WI38 (cell line): ENCODE measurements at regions not wholly inside any gene's neighbourhood (a gene's known extent, or its start where the extent isn't known, plus 50 kb on each side); places are given as distances from the start of the nearest gene placed in this dataset.

Source experiments
- H3K4me3 ChIP-seq: 2 replicates; pipeline ENCODE4 v1.5.1; 2011; ENCODE audit warnings: low read depth, mild to moderate bottlenecking, control low read depth, low read length
- TF ChIP-seq, protein P1 (sequence below): IDR thresholded peaks from 2 replicates; pipeline ENCODE4 v1.5.1; 2012; ENCODE audit warnings: low read depth, mild to moderate bottlenecking, control low read depth, low read length

- no peak overlapping the region for H3K4me3 ChIP-seq
- TF ChIP-seq, protein P1, sequence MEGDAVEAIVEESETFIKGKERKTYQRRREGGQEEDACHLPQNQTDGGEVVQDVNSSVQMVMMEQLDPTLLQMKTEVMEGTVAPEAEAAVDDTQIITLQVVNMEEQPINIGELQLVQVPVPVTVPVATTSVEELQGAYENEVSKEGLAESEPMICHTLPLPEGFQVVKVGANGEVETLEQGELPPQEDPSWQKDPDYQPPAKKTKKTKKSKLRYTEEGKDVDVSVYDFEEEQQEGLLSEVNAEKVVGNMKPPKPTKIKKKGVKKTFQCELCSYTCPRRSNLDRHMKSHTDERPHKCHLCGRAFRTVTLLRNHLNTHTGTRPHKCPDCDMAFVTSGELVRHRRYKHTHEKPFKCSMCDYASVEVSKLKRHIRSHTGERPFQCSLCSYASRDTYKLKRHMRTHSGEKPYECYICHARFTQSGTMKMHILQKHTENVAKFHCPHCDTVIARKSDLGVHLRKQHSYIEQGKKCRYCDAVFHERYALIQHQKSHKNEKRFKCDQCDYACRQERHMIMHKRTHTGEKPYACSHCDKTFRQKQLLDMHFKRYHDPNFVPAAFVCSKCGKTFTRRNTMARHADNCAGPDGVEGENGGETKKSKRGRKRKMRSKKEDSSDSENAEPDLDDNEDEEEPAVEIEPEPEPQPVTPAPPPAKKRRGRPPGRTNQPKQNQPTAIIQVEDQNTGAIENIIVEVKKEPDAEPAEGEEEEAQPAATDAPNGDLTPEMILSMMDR = no peak
Measured at GRCh38 chr22:49349841-49350381, 477.8 kb downstream of the BRD1 start.

DNA sequence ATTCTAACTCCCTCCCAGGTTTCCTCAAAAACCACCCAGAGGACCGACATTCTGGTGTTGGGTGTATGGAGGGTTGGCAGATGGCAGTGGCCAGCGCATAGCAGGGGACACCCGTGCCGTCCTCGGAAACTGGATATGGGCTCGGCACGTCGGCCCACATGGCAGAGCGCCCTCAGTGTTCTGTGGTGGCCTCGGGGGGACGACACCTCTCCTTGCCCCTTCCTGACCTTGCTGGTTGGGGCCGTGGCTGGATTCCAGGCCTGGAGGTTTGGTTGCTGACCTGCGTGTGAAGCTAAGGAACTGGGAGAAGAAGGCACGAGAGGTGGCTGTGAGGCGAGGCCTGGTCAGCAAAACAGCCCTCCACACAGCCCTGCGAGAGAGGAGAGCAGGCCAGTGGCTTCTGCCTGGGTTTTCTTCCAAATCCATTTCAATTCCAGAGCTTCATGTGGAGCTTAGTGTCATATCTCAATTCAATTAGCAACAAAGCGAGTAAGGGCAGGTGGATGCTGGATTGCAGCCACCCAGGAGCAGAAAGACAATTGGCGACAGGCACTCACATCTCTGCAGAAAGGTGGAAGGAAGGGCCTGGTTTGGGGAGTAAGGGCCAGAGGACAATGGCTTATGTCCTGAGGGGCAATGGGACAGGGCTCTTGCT lies 478.4 kb downstream of the BRD1 start:
- TF ChIP-seq, protein P1 = no peak

DNA sequence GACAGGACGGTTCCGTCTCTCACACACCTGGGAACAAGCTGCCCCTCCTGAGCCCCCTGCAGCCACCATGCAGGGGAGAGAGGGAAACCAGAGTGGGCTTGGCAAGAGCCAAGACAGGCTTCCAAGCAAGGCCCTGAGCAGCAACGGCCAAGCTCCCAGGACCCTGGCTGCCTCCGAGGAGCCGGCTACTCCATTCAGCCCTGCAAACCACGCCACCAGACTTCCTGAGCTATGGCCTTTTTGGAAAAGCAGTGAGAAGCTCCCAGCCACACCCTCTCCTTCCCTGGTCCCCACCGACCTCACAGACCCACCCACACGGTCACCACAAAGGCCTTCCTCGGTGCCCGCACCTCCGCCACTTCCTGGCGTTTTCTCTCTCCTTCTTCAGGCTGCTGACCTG lies 479.0 kb downstream of the BRD1 start:
- TF ChIP-seq, protein P1 = no peak
- no peak overlapping the region for H3K4me3 ChIP-seq

More for the DNA sequence above, 478.4 kb downstream of the BRD1 start:
- no peak overlapping the region for H3K4me3 ChIP-seq

DNA sequence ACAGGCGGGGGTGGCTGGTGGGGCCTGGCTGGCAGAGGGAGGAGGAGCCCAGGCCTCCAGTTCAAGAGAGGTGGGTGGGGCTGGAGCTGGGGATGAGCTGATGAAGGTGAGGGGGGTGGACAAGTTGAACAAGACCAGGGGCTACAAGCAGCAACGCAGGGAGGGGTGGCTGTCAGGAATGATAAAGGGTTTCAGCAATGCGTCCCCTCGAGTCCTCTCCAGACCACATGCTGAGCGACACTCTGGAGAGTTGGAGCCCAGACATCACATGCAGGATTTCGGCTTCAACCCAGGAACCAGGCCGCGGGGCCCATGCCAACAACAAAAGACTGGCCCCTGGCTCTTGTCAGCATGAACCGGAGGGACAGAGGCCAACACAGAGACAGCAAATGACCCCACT lies 480.3 kb downstream of the BRD1 start:
- TF ChIP-seq, protein P1 = no peak
- H3K4me3 ChIP-seq = no peak overlapping the region

DNA sequence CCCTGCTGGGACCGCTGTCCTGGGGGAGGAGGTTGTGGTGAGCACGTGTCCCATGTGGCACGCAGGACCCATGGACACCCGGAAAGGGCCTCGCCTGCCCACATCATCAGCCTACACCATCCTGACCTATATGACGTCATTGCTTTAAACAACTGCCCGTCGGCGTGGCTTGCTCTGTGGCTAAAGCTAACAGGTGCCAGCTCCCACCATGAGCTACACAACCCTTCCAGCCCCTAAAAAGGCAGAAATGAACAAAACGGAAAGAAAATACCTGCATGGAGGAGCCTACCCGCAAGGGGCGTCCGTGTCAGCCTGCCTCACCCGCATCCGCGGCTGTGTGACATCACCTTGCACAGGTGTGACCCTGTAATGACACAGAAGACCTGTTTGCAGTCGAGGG lies 481.8 kb downstream of the BRD1 start:
- H3K4me3 ChIP-seq = no peak overlapping the region
- TF ChIP-seq, protein P1 = no peak

DNA sequence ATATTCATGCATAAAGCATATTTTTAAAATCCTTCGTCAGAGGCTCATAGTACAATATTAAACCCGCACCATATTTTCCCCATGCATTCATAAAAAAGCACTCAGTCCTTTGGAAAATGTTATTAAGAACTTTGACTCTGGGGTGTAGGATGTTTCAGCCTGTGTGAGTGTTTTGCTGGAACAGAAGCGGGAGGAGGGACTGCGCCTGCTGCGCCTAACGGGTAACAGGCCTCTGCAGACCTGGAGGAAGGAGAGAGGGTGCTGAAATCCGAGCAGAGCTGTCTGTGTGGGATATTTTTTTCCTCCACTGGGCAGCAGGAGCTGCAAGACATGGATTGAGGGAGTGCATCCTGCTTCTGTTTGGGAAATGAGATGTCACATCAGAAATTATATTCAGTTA lies 483.0 kb downstream of the BRD1 start:
- TF ChIP-seq, protein P1 = no peak
- H3K4me3 ChIP-seq = no peak overlapping the region

DNA sequence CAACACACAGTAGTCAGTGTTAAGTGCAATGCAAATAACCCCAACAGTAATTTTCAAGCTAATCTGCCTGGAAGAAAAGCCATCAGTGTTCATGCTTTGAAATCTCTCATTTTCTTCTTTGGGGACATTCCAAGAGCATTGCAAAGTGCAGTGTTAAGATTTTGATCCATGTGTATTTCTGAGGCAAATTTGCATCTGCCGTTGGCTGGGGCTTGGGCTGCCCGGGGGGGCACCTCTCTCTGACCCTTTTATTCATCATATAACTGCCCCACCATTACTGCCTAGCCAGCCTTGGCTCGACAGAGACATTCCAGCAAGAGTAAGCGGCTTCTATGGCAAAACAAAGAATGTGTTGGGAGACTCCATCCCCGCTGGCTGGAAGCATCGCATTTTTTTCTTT lies 483.5 kb downstream of the BRD1 start:
- TF ChIP-seq, protein P1 = no peak
- H3K4me3 ChIP-seq = no peak overlapping the region
